ENCODE measurements at regions not wholly inside any gene's neighbourhood (a gene's known extent, or its start where the extent isn't known, plus 50 kb on each side); places are given as distances from the start of the nearest gene placed in this dataset.

GRCh38 chr11:115678942-115679341 is 174.7 kb upstream of the CADM1 start:
- DNase-seq (ENCODE audit: extremely low read depth, low read depth): no peak
- no peak overlapping the region for H3K4me3 ChIP-seq (replicated peaks; ENCODE audit: low read depth, low read length)
- TF ChIP-seq, protein P1, sequence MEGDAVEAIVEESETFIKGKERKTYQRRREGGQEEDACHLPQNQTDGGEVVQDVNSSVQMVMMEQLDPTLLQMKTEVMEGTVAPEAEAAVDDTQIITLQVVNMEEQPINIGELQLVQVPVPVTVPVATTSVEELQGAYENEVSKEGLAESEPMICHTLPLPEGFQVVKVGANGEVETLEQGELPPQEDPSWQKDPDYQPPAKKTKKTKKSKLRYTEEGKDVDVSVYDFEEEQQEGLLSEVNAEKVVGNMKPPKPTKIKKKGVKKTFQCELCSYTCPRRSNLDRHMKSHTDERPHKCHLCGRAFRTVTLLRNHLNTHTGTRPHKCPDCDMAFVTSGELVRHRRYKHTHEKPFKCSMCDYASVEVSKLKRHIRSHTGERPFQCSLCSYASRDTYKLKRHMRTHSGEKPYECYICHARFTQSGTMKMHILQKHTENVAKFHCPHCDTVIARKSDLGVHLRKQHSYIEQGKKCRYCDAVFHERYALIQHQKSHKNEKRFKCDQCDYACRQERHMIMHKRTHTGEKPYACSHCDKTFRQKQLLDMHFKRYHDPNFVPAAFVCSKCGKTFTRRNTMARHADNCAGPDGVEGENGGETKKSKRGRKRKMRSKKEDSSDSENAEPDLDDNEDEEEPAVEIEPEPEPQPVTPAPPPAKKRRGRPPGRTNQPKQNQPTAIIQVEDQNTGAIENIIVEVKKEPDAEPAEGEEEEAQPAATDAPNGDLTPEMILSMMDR (IDR thresholded peaks at IDR 0.05; ENCODE audit: low read depth, low read length, missing control alignments): no peak

- DNase-seq (ENCODE audit: extremely low read depth, low read depth): no peak
- no peak overlapping the region for H3K4me3 ChIP-seq (replicated peaks; ENCODE audit: low read depth, low read length)
- TF ChIP-seq, protein P1 (IDR thresholded peaks at IDR 0.05; ENCODE audit: low read depth, low read length, missing control alignments): no peak
Measured at GRCh38 chr11:115677190-115677589, 173.0 kb upstream of the CADM1 start.

GRCh38 chr11:115676768-115677167 is 172.6 kb upstream of the CADM1 start:
- peak; percentile 19 for DNase-seq (ENCODE audit: extremely low read depth, low read depth)

DNA sequence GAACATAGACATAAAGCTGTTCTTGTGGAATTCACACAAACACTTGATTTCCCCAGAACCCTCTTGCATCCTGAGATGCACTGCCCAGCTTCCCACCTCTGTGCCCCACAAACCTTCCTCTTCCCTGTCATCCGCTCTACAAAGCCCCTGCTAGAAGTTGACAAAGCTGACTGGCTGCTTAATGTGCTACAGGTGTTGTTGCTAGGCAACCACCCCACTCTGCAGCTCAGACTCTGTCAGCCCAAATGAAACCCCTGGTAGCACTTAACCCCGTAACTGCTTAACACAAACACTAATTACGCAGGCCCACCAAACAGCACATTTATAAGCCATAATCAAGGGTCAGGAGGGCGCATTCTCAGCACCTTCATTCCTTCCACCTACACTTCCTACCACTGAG is 172.0 kb upstream of the CADM1 start:
- TF ChIP-seq, protein P1 (IDR thresholded peaks at IDR 0.05; ENCODE audit: low read depth, low read length, missing control alignments): no peak
- H3K4me3 ChIP-seq (replicated peaks; ENCODE audit: low read depth, low read length): no peak overlapping the region
- no peak for DNase-seq (ENCODE audit: extremely low read depth, low read depth)

More at GRCh38 chr11:115676768-115677167, 172.6 kb upstream of the CADM1 start:
- TF ChIP-seq, protein P1 (IDR thresholded peaks at IDR 0.05; ENCODE audit: low read depth, low read length, missing control alignments): no peak
- no peak overlapping the region for H3K4me3 ChIP-seq (replicated peaks; ENCODE audit: low read depth, low read length)

DNA sequence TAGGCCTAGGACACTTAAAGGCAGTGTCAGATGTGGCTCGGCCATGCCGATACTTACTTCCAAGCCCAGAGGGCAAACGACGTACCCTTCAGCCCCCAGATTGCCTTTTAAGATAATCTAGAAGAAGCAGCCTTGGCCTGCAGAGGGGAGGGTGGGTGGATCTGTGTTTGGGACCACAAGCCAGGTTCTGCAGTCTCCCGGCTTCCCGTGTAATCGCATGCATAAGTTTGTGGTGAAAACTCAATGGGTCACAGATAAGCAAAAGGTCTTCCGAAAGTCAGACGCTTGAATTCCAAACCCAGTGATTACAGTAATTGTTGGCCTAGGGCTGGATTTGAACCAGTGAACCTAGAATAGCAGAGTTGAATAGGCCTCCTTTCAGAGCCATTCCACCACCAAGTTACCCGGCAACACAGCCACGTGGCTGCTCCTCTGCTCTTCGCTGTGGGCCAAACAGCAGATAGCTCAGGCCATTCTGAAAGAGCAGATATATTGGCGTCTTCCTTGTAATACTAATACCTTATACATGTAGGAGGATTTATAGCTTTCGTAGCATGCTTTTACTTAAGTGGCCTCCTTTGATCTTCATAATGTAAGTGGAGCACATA is 170.8 kb upstream of the CADM1 start:
- TF ChIP-seq, protein P1 (IDR thresholded peaks at IDR 0.05; ENCODE audit: low read depth, low read length, missing control alignments): no peak

GRCh38 chr11:115674176-115674936 is 170.1 kb upstream of the CADM1 start:
- no peak for DNase-seq (ENCODE audit: extremely low read depth, low read depth)
- H3K4me3 ChIP-seq (replicated peaks; ENCODE audit: low read depth, low read length): no peak overlapping the region
- TF ChIP-seq, protein P1 (IDR thresholded peaks at IDR 0.05; ENCODE audit: low read depth, low read length, missing control alignments): no peak

More for the DNA sequence above, 170.8 kb upstream of the CADM1 start:
- no peak for DNase-seq (ENCODE audit: extremely low read depth, low read depth)
- H3K4me3 ChIP-seq (replicated peaks; ENCODE audit: low read depth, low read length): no peak overlapping the region
